ENCODE measurements at regions not wholly inside any gene's neighbourhood (a gene's known extent, or its start where the extent isn't known, plus 50 kb on each side); places are given as distances from the start of the nearest gene placed in this dataset.

DNA sequence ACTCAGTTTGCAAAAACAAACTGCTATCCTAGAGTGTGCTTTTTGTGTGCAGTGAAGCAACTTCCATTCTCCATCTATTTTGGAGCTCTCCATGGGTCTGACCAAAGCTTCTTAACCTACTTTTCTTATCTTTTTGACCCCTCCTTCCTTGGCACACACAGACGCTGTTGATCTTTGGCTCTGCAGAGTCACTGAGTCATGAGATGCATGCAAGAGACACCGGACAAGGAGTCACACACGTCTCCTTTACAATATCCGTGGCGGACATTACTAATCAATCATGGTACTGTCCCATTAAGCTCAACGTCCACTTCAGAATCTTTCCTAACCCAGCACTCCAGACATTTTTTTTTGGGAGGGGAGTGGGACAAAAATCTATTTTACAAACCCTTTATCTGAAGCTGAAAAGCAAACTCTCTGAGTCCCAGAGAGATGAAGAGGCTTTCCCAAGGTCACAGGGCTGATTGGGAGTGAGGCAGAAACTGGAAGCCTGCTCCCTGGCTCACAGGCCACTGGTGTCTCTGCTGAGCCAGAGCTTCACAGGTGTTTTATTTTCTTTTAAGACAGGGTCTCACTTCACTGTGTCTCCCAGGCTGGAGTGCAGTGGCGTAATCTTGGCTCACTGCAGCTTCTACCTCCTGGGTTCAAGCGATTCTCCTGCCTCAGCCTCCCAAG is 165.8 kb upstream of the SYT13 start:
- DNase-seq, result no peak
- intact Hi-C loops (cut with DNase I), result loop anchor here (2.0 kb wide), 1 partner anchor 23 kb away; no protein-coding TSS in a partner anchor

DNA sequence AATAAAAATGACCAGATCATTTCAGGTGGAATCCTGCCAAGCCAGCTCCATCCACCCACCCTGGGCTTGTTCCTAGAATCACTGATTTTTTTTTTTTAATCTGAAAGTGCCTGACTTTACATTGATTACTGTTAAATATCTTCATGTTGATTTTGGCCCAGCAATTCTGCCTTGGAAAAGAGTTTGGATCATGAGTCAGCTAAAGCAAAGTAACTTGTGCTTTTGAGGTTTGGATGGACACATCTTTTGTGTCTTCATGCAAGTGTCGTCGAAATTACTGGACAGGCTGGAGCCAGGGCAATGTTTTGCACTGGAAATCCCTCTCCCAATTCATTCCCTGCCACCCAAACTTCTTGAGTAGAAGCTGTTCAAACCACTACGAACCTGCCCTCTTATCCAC is 164.0 kb upstream of the SYT13 start:
- intact Hi-C loops (cut with DNase I), result no loop called here
- DNase-seq, result no peak

- peak in 8 of 10 donors; percentile 36 to 94 (median 67) for DNase-seq
These were observed 163.0 kb upstream of the SYT13 start for GRCh38 chr11:45449036-45449601.

GRCh38 chr11:45448561-45448960 is 162.4 kb upstream of the SYT13 start:
- no peak for DNase-seq
- intact Hi-C loops (cut with DNase I), result no loop called here

More at GRCh38 chr11:45449036-45449601, 163.0 kb upstream of the SYT13 start:
- intact Hi-C loops (cut with DNase I), result no loop called here

DNA sequence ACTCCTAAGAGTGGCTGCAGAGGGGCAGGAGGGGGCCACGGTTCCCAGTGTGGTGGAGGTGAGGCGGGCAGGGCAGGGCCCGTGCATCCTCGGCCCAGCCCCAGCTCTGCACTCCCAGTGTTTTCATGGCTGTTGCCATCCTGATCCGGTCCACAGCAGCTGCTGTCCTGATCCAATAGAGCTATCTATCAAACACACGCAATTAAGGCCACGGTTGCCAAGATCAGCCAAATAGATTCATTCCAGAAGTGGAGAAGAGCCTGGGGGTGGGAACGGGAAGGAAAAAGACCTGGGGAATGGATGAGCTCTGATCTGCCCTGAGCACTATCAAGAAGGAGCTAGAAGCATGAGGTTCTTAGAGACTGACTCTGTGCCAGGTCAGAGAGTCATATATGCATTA is 160.9 kb upstream of the SYT13 start:
- no peak for DNase-seq
- intact Hi-C loops (cut with DNase I), result no loop called here

GRCh38 chr11:45446434-45446833 is 160.3 kb upstream of the SYT13 start:
- DNase-seq, result no peak
- intact Hi-C loops (cut with DNase I), result no loop called here

DNA sequence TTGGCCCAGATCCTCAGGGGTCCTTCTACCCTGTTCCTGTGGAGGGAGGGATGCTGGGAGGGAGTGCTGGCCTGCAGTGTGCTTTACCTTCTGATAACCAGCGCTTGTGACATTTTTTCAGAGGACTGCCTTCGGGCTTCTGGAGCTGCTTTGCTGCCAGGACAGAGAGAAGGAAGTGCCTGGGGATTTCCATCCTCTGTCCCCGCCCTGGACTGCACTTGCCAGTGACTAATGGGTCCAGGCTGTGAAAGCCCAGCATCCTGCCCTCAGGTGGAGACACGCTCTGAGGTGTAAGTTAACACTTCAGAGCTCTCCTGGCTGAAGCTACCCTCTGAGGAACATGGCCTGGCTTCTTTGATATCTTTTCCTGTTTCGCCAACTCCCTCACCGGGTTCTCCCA is 158.7 kb upstream of the SYT13 start:
- intact Hi-C loops (cut with DNase I), result no loop called here
- no peak for DNase-seq

DNA sequence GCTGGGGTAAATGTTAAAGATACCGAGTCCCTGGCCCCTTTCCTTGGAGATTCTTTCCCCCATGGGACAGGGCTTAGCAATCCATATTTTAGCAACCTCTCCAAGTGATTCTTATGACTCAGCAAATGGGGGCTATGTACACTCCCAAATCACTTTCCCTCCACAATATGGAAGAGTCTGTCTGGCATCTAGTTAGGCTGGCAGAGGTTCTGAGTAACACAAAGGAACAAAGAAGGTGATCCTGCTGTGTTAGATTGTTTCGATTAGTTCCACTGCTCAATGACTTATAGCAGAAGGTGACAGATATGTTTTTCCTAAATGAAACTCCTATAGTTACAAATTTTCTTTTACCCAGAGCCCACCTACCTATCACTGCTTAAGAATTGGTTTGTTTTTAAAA is 154.0 kb upstream of the SYT13 start:
- no peak for DNase-seq
- intact Hi-C loops (cut with DNase I), result no loop called here

- intact Hi-C loops (cut with DNase I), result no loop called here
- DNase-seq, result no peak
These were observed 150.8 kb upstream of the SYT13 start for GRCh38 chr11:45436966-45437365.

- DNase-seq, result no peak
- intact Hi-C loops (cut with DNase I), result no loop called here
These were observed 150.0 kb upstream of the SYT13 start for GRCh38 chr11:45436118-45436517.

- intact Hi-C loops (cut with DNase I), result no loop called here
- DNase-seq, result peak in 1 of 10 donors; percentile 28
These were observed 149.6 kb upstream of the SYT13 start for GRCh38 chr11:45435706-45436105.

- no peak for DNase-seq
- intact Hi-C loops (cut with DNase I), result no loop called here
These were observed 146.8 kb upstream of the SYT13 start for GRCh38 chr11:45432910-45433309.

- intact Hi-C loops (cut with DNase I), result no loop called here
- DNase-seq, result no peak
These were observed 146.0 kb upstream of the SYT13 start for GRCh38 chr11:45432100-45432499.

- intact Hi-C loops (cut with DNase I), result no loop called here
- DNase-seq, result no peak
These were observed 145.2 kb upstream of the SYT13 start for GRCh38 chr11:45431046-45432018.

DNA sequence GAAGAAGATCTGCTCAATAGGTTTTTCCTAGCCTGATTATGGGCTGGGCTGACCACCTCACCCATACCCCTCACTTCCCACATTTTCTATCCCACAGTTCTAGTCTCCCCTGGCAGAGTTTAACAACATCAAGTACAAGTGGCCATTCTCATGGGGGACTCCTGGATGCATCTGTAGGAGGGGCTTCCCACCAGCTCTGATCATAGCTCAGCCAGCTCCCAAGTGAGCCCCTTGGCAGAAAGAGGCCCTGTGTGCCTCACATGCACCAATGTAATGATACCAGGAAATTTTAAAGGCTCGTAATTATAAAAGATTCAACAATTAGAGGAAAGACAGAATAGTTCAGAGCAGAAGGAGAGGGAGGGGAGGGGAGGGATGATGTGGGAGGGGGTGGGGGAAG is 144.2 kb upstream of the SYT13 start:
- intact Hi-C loops (cut with DNase I), result no loop called here
- no peak for DNase-seq

GRCh38 chr11:45429719-45430118 is 143.6 kb upstream of the SYT13 start:
- intact Hi-C loops (cut with DNase I), result no loop called here
- no peak for DNase-seq

DNA sequence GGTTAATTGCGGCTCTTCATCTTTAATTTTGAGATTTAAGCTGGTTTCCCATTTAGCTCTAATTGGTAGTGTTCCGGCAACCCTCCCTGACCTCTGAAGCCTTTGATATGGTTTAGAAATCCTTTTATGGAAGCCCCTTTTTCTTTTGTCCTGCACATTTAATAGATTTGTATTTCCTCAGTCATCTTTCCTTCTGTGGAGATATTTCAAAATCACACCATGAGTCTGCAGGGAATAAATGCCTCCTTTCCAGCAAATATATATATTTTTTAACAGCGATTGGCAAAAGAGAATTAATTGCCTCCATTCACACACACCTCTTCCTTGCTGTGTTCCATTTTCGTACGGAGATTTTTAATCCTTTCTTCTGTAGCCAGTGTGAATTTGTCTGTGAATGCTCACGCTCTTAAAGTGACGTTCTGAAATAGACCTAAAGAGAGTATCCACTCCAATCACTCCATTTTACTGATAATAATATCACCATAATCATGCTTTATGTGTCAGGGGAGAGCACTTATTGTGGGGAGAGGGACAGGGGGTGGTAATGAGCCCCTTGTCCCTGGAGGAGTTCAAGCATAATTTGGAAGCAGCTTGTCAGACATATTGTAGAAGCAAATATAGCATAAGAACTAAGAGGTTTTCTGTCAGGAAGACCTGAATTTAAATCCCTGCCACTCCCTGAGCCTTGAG is 142.5 kb upstream of the SYT13 start:
- intact Hi-C loops (cut with DNase I), result no loop called here
- no peak for DNase-seq

GRCh38 chr11:45428116-45428515 is 142.0 kb upstream of the SYT13 start:
- no peak for DNase-seq

GRCh38 chr11:45424411-45425180 is 138.5 kb upstream of the SYT13 start:
- DNase-seq, result no peak
- intact Hi-C loops (cut with DNase I), result no loop called here

More at GRCh38 chr11:45428116-45428515, 142.0 kb upstream of the SYT13 start:
- intact Hi-C loops (cut with DNase I), result no loop called here

All from posterior cingulate gyrus (tissue), 11 donors.